ENCODE measurements at regions not wholly inside any gene's neighbourhood (a gene's known extent, or its start where the extent isn't known, plus 50 kb on each side); places are given as distances from the start of the nearest gene placed in this dataset.

- no peak for TF ChIP-seq CHD7 (IDR thresholded peaks at IDR 0.05; ENCODE audit: insufficient replicate concordance, low read length)
- TF ChIP-seq HDAC2 (IDR thresholded peaks at IDR 0.05; ENCODE audit: borderline replicate concordance in 1 of 2, low read depth in 2 of 2, low read length in 2 of 2), result no peak
- no peak for TF ChIP-seq CTBP2 (IDR thresholded peaks at IDR 0.05; ENCODE audit: borderline replicate concordance, insufficient read depth, insufficient read length, low read length)
Observed at GRCh38 chr2:20108655-20109396, 57.4 kb upstream of the LAPTM4A start (continued).
